ENCODE measurements at regions not wholly inside any gene's neighbourhood (a gene's known extent, or its start where the extent isn't known, plus 50 kb on each side); places are given as distances from the start of the nearest gene placed in this dataset.

GRCh38 chr13:90740099-90740498 lies 607.4 kb upstream of the MIR17HG start:
- DNase-seq (ENCODE audit: low spot score) = no peak

- DNase-seq (ENCODE audit: low spot score) = no peak
Observed at GRCh38 chr13:90742381-90742780, 605.1 kb upstream of the MIR17HG start.

- no peak for DNase-seq (ENCODE audit: low spot score)
Observed at GRCh38 chr13:90746230-90746629, 601.3 kb upstream of the MIR17HG start.

GRCh38 chr13:90750021-90750420 lies 597.5 kb upstream of the MIR17HG start:
- DNase-seq (ENCODE audit: low spot score) = no peak

- DNase-seq (ENCODE audit: low spot score) = no peak
Observed at GRCh38 chr13:90751026-90751425, 596.5 kb upstream of the MIR17HG start.

- DNase-seq (ENCODE audit: low spot score) = no peak
Observed at GRCh38 chr13:90752070-90752469, 595.4 kb upstream of the MIR17HG start.

GRCh38 chr13:90757127-90757680 lies 590.3 kb upstream of the MIR17HG start:
- DNase-seq (ENCODE audit: low spot score) = no peak

GRCh38 chr13:90760639-90761038 lies 586.8 kb upstream of the MIR17HG start:
- no peak for DNase-seq (ENCODE audit: low spot score)

- no peak for DNase-seq (ENCODE audit: low spot score)
Observed at GRCh38 chr13:90763476-90764150, 583.9 kb upstream of the MIR17HG start.

GRCh38 chr13:90766386-90766902 lies 581.0 kb upstream of the MIR17HG start:
- DNase-seq (ENCODE audit: low spot score) = no peak

GRCh38 chr13:90768116-90768515 lies 579.4 kb upstream of the MIR17HG start:
- DNase-seq (ENCODE audit: low spot score) = no peak

GRCh38 chr13:90769387-90769786 lies 578.1 kb upstream of the MIR17HG start:
- no peak for DNase-seq (ENCODE audit: low spot score)

GRCh38 chr13:90770334-90770733 lies 577.2 kb upstream of the MIR17HG start:
- no peak for DNase-seq (ENCODE audit: low spot score)

- no peak for DNase-seq (ENCODE audit: low spot score)
Observed at GRCh38 chr13:90773681-90774080, 573.8 kb upstream of the MIR17HG start.

GRCh38 chr13:90776051-90776748 lies 571.3 kb upstream of the MIR17HG start:
- no peak for DNase-seq (ENCODE audit: low spot score)

- DNase-seq (ENCODE audit: low spot score) = no peak
Observed at GRCh38 chr13:90783273-90783672, 564.2 kb upstream of the MIR17HG start.

GRCh38 chr13:90787007-90787406 lies 560.5 kb upstream of the MIR17HG start:
- DNase-seq (ENCODE audit: low spot score) = no peak

GRCh38 chr13:90792335-90792734 lies 555.2 kb upstream of the MIR17HG start:
- no peak for DNase-seq (ENCODE audit: low spot score)

GRCh38 chr13:90793261-90793820 lies 554.1 kb upstream of the MIR17HG start:
- no peak for DNase-seq (ENCODE audit: low spot score)

GRCh38 chr13:90796474-90796873 lies 551.0 kb upstream of the MIR17HG start:
- DNase-seq (ENCODE audit: low spot score) = no peak

- DNase-seq (ENCODE audit: low spot score) = no peak
Observed at GRCh38 chr13:90797335-90797734, 550.2 kb upstream of the MIR17HG start.

- DNase-seq (ENCODE audit: low spot score) = no peak
Observed at GRCh38 chr13:90798381-90798780, 549.1 kb upstream of the MIR17HG start.

Measured in CD4-positive, alpha-beta T cell treated with Interleukin-15 for 4 hours (primary cell).